NCI-H82 (cell line): ENCODE measurements at regions not wholly inside any gene's neighbourhood (a gene's known extent, or its start where the extent isn't known, plus 50 kb on each side); places are given as distances from the start of the nearest gene placed in this dataset.
"Not testable (repeated sequence)": the region's sequence is repeated elsewhere in the genome, so short reads cannot be mapped to it uniquely, and the experiment has no call there.

ENCODE experiments used
- DNase-seq: peaks from one replicate; lab custom pipeline; 2025; lab: John Stamatoyannopoulos, UW

- DNase-seq = no peak
These were observed 558.2 kb upstream of the USP24 start for GRCh38 chr1:55773211-55773940.

GRCh38 chr1:55768327-55768952 is 553.3 kb upstream of the USP24 start:
- DNase-seq = no peak

GRCh38 chr1:55767171-55767570 is 552.0 kb upstream of the USP24 start:
- DNase-seq = no peak

- DNase-seq = not testable (repeated sequence)
These were observed 550.3 kb upstream of the USP24 start for GRCh38 chr1:55765505-55765904.

- no peak for DNase-seq
These were observed 536.6 kb upstream of the USP24 start for GRCh38 chr1:55751776-55752175.

- no peak for DNase-seq
These were observed 535.4 kb upstream of the USP24 start for GRCh38 chr1:55750628-55750995.

GRCh38 chr1:55749975-55750627 is 534.9 kb upstream of the USP24 start:
- no peak for DNase-seq

GRCh38 chr1:55747408-55747841 is 532.3 kb upstream of the USP24 start:
- no peak for DNase-seq

- DNase-seq = no peak
These were observed 531.5 kb upstream of the USP24 start for GRCh38 chr1:55746710-55747109.

GRCh38 chr1:55741516-55741915 is 526.4 kb upstream of the USP24 start:
- no peak for DNase-seq

GRCh38 chr1:55735106-55735505 is 519.9 kb upstream of the USP24 start:
- no peak for DNase-seq

GRCh38 chr1:55726994-55727393 is 511.8 kb upstream of the USP24 start:
- peak; percentile 35 for DNase-seq

- no peak for DNase-seq
These were observed 510.2 kb upstream of the USP24 start for GRCh38 chr1:55725378-55725777.

GRCh38 chr1:55724551-55725325 is 509.6 kb upstream of the USP24 start:
- no peak for DNase-seq

GRCh38 chr1:55723001-55723400 is 507.8 kb upstream of the USP24 start:
- no peak for DNase-seq

GRCh38 chr1:55720261-55720660 is 505.1 kb upstream of the USP24 start:
- peak; percentile 38 for DNase-seq

- DNase-seq = no peak
These were observed 503.9 kb upstream of the USP24 start for GRCh38 chr1:55718758-55719671.

- DNase-seq = no peak
These were observed 501.9 kb upstream of the USP24 start for GRCh38 chr1:55717111-55717510.

- no peak for DNase-seq
These were observed 501.4 kb upstream of the USP24 start for GRCh38 chr1:55716610-55717009.

- DNase-seq = no peak
These were observed 501.0 kb upstream of the USP24 start for GRCh38 chr1:55716151-55716550.

- no peak for DNase-seq
These were observed 499.1 kb upstream of the USP24 start for GRCh38 chr1:55714230-55714629.
